ENCODE measurements at regions not wholly inside any gene's neighbourhood (a gene's known extent, or its start where the extent isn't known, plus 50 kb on each side); places are given as distances from the start of the nearest gene placed in this dataset.

DNA sequence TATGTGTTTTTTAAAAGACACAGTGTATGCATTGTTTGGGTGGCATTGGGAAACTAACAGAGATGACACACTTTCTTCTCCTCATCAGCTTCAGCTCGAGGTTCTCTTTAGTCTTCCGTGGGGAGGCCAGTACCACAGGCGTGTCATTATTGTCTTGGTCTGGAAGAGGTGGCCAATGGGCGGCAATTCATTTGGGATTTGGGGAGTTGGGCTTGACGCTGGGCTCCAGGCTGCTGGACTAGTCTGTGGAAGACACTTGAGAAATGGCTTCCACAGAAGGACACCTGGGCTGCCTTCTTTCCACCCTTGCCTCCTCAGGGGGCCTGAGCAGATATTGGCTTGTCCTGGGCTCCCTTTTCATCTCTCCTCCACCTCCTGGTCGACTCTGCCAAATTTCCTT, 192.2 kb downstream of the SH2D4B start:
- peaks cover 8% of the 10 kb centered on the region for H3K27me3 ChIP-seq
- no peaks in the 10 kb centered on the region for H3K4me1 ChIP-seq
- no peaks in the 10 kb centered on the region for H3K36me3 ChIP-seq
- TF ChIP-seq, protein P1, sequence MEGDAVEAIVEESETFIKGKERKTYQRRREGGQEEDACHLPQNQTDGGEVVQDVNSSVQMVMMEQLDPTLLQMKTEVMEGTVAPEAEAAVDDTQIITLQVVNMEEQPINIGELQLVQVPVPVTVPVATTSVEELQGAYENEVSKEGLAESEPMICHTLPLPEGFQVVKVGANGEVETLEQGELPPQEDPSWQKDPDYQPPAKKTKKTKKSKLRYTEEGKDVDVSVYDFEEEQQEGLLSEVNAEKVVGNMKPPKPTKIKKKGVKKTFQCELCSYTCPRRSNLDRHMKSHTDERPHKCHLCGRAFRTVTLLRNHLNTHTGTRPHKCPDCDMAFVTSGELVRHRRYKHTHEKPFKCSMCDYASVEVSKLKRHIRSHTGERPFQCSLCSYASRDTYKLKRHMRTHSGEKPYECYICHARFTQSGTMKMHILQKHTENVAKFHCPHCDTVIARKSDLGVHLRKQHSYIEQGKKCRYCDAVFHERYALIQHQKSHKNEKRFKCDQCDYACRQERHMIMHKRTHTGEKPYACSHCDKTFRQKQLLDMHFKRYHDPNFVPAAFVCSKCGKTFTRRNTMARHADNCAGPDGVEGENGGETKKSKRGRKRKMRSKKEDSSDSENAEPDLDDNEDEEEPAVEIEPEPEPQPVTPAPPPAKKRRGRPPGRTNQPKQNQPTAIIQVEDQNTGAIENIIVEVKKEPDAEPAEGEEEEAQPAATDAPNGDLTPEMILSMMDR (IDR thresholded peaks at IDR 0.05) = no peak
- TF ChIP-seq POLR2A (IDR thresholded peaks at IDR 0.05) = no peak
- TF ChIP-seq POLR2AphosphoS5 (IDR thresholded peaks at IDR 0.05) = no peak
- TF ChIP-seq EP300 (IDR thresholded peaks at IDR 0.05) = no peak
- no peak for ATAC-seq
- H3K4me3 ChIP-seq = no peak overlapping the region
- no peaks in the 10 kb centered on the region for H3K9me3 ChIP-seq
- WGBS, 2 donors (ENCODE audit: low coverage in 1 of 2) = 28 to 81% methylated on average over 3 to 5 of the region's 6 CpGs
- H3K27ac ChIP-seq = no peak overlapping the region

- TF ChIP-seq, protein P1 (IDR thresholded peaks at IDR 0.05) = no peak
- TF ChIP-seq POLR2AphosphoS5 (IDR thresholded peaks at IDR 0.05) = no peak
- TF ChIP-seq EP300 (IDR thresholded peaks at IDR 0.05) = no peak
- TF ChIP-seq POLR2A (IDR thresholded peaks at IDR 0.05) = no peak
- Histone ChIP-seq H3K36me3 (no peaks in the 10 kb centered on the region), H3K27ac (no peak overlapping the region), H3K4me3 (no peak overlapping the region), H3K9me3 (no peaks in the 10 kb centered on the region), H3K4me1 (no peaks in the 10 kb centered on the region), H3K27me3 (peaks cover 8% of the 10 kb centered on the region)
- WGBS, 2 donors (ENCODE audit: low coverage in 1 of 2) = 31 to 34% methylated on average over 2 of the region's 2 CpGs
- no peak for ATAC-seq
Measured at GRCh38 chr10:80730522-80730921, 192.8 kb downstream of the SH2D4B start.

DNA sequence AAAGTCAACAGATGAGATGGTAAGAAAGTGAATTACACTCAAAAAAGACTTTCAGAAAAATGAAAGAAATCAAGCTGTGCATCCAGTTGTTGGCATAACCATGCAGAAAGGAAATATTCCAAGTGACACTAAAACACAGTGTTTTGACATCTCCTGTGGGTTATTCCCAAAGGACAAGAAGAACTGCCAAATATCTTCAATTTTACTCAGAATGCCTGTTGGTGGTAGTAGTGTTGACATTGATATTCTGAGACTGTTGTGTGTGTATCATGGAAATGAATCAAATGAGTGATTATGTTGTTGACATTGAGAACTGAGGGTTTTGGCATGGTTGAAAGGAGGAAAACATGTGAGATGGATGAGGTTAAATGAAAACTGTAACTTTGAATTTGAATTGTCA, 196.9 kb downstream of the SH2D4B start:
- no peaks in the 10 kb centered on the region for H3K9me3 ChIP-seq
- no peak overlapping the region for H3K27ac ChIP-seq
- peaks cover 18% of the 10 kb centered on the region for H3K27me3 ChIP-seq
- H3K36me3 ChIP-seq = no peaks in the 10 kb centered on the region
- no peak overlapping the region for H3K4me3 ChIP-seq
- TF ChIP-seq, protein P1 (IDR thresholded peaks at IDR 0.05) = no peak
- TF ChIP-seq POLR2A (IDR thresholded peaks at IDR 0.05) (no peak), EP300 (IDR thresholded peaks at IDR 0.05) (no peak), POLR2AphosphoS5 (IDR thresholded peaks at IDR 0.05) (no peak)
- H3K4me1 ChIP-seq = no peaks in the 10 kb centered on the region
- ATAC-seq = no peak

GRCh38 chr10:80737209-80737608, 199.5 kb downstream of the SH2D4B start:
- Histone ChIP-seq H3K4me3 (no peak overlapping the region), H3K27ac (no peak overlapping the region), H3K27me3 (peaks cover 17% of the 10 kb centered on the region), H3K36me3 (no peaks in the 10 kb centered on the region), H3K9me3 (no peaks in the 10 kb centered on the region), H3K4me1 (no peaks in the 10 kb centered on the region)
- ATAC-seq = no peak
- TF ChIP-seq, protein P1 (IDR thresholded peaks at IDR 0.05) = no peak
- no peak for TF ChIP-seq POLR2AphosphoS5 (IDR thresholded peaks at IDR 0.05)
- no peak for TF ChIP-seq EP300 (IDR thresholded peaks at IDR 0.05)
- TF ChIP-seq POLR2A (IDR thresholded peaks at IDR 0.05) = no peak
- 68 to 71% methylated on average over 2 of the region's 2 CpGs for WGBS, 2 donors (ENCODE audit: low coverage in 1 of 2)

GRCh38 chr10:80739328-80739727, 201.6 kb downstream of the SH2D4B start:
- H3K4me1 ChIP-seq = no peaks in the 10 kb centered on the region
- H3K27ac ChIP-seq = no peak overlapping the region
- H3K27me3 ChIP-seq = peaks cover 17% of the 10 kb centered on the region
- no peak for ATAC-seq
- 94% methylated on average over 5 to 6 of the region's 6 CpGs for WGBS, 2 donors (ENCODE audit: low coverage in 1 of 2)
- TF ChIP-seq, protein P1 (IDR thresholded peaks at IDR 0.05) = no peak
- TF ChIP-seq POLR2A (IDR thresholded peaks at IDR 0.05) (no peak), EP300 (IDR thresholded peaks at IDR 0.05) (no peak), POLR2AphosphoS5 (IDR thresholded peaks at IDR 0.05) (no peak)
- H3K36me3 ChIP-seq = no peaks in the 10 kb centered on the region
- no peak overlapping the region for H3K4me3 ChIP-seq
- H3K9me3 ChIP-seq = no peaks in the 10 kb centered on the region
